PC-3 (cell line): ENCODE measurements at regions not wholly inside any gene's neighbourhood (a gene's known extent, or its start where the extent isn't known, plus 50 kb on each side); places are given as distances from the start of the nearest gene placed in this dataset.

ENCODE experiments used
- ATAC-seq: fragments of 200-7000 bp; cut with Tn5 transposase; 2 replicates; pipeline ENCODE4 v1.9.1; 2020; ENCODE audit warnings: mild to moderate bottlenecking, moderate library complexity
- BruUV-seq: library from RNA; stranded (reverse); fragments of 400-500 nt; replicated peaks from 2 replicates; lab custom pipeline; 2021; lab: Mats Ljungman, UMichigan
- CTCF ChIA-PET: fragments of 300-600 bp; sonication (Branson Sonifier 250); formaldehyde crosslinking; loops from one replicate; lab custom pipeline; 2022; ENCODE audit warnings: antibody characterized with exemption; lab: Charles Lee
- POLR2A ChIA-PET: fragments of 300-600 bp; sonication (Branson Sonifier 250); formaldehyde crosslinking; loops from one replicate; lab custom pipeline; 2022; ENCODE audit warnings: antibody characterized with exemption; ENCODE audit not compliant: unreplicated experiment; lab: Charles Lee
- DNase-seq: peaks from one replicate; pipeline ENCODE4 v3.0.0-alpha.2; 2015
- H2AFZ ChIP-seq: fragments of 300-600 bp; sonication (generic); 2 replicates; pipeline ENCODE4 v1.6.0; 2016; ENCODE audit warnings: antibody characterized with exemption, low read length
- H3F3A ChIP-seq: fragments of 300-600 bp; sonication (generic); one replicate; pipeline ENCODE4 v1.6.0; 2017; ENCODE audit warnings: antibody characterized with exemption, low read length, control low read depth, mild to moderate bottlenecking; ENCODE audit not compliant: unreplicated experiment
- H3K27ac ChIP-seq: fragments of 300-600 bp; sonication (generic); 2 replicates; pipeline ENCODE4 v1.5.1; 2016; ENCODE audit warnings: mild to moderate bottlenecking, low read length
- H3K27me3 ChIP-seq: fragments of 300-600 bp; sonication (generic); 2 replicates; pipeline ENCODE4 v1.6.1; 2016; ENCODE audit warnings: low read length, mixed read lengths
- H3K36me3 ChIP-seq: fragments of 300-600 bp; sonication (generic); 2 replicates; pipeline ENCODE4 v1.6.1; 2016; ENCODE audit warnings: low read depth, mixed run types, low read length, mixed read lengths
- H3K4me1 ChIP-seq: fragments of 300-600 bp; sonication (generic); 2 replicates; pipeline ENCODE4 v1.5.1; 2016; ENCODE audit warnings: low read length; ENCODE audit not compliant: insufficient read depth
- H3K4me2 ChIP-seq: fragments of 300-600 bp; sonication (generic); 2 replicates; pipeline ENCODE4 v1.6.0; 2016; ENCODE audit warnings: low read length
- H3K4me3 ChIP-seq: fragments of 300-600 bp; sonication (generic); 2 replicates; pipeline ENCODE4 v1.5.1; 2016; ENCODE audit warnings: mild to moderate bottlenecking, low read length, mixed read lengths
- H3K79me2 ChIP-seq: fragments of 300-600 bp; sonication (generic); 2 replicates; pipeline ENCODE4 v1.6.1; 2017; ENCODE audit warnings: low read length, mixed read lengths
- H3K9ac ChIP-seq: fragments of 300-600 bp; sonication (generic); 2 replicates; pipeline ENCODE4 v1.6.0; 2016; ENCODE audit warnings: mild to moderate bottlenecking, low read length
- H3K9me2 ChIP-seq: fragments of 300-600 bp; sonication (generic); replicated peaks from 2 replicates; pipeline ENCODE4 v1.6.1; 2016; ENCODE audit warnings: mixed run types, low read length, mixed read lengths
- H3K9me3 ChIP-seq: fragments of 300-600 bp; sonication (generic); 2 replicates; pipeline ENCODE4 v1.6.1; 2016; ENCODE audit warnings: low read length, mixed read lengths
- H4K20me1 ChIP-seq: fragments of 300-600 bp; sonication (generic); 2 replicates; pipeline ENCODE4 v1.6.1; 2016; ENCODE audit warnings: low read length, mixed read lengths
- CTCF ChIP-seq: fragments of 300-600 bp; sonication (generic); conservative IDR thresholded peaks from 2 replicates; pipeline ENCODE4 v1.5.1; 2017; ENCODE audit warnings: antibody characterized with exemption, low read depth, mild to moderate bottlenecking, low read length
- EZH2 ChIP-seq: fragments of 300-600 bp; sonication (generic); IDR thresholded peaks from one replicate; pipeline ENCODE4 v1.6.1; 2017; ENCODE audit warnings: antibody characterized with exemption, mild to moderate bottlenecking, low read length; ENCODE audit not compliant: unreplicated experiment
- EZH2phosphoT487 ChIP-seq: fragments of 300-600 bp; sonication (generic); IDR thresholded peaks from 2 replicates; pipeline ENCODE4 v1.6.1; 2018; ENCODE audit warnings: mild to moderate bottlenecking, antibody characterized with exemption, low read length, borderline replicate concordance
- intact Hi-C: fragments of 100-400 bp; cut with micrococcal nuclease; formaldehyde crosslinking; loops from 2 replicates; pipeline ENCODE4 v1.9.0; 2023

- BruUV-seq: no TSS peak
- no peak overlapping the region for H3K4me3 ChIP-seq
- H3K27ac ChIP-seq: 0 out of 2 replicates have a peak overlapping the region, but pooled peaks have one; percentile 20
- H3K4me2 ChIP-seq: peak overlapping the region; percentile 27
- H3K9ac ChIP-seq: no peak overlapping the region
- DNase-seq (peak; percentile 89), ATAC-seq (peak; percentile 37; the same call in 1 of the 2 replicates)
- no peaks in the 10 kb centered on the region for H3K79me2 ChIP-seq
- H3F3A ChIP-seq: no peaks in the 10 kb centered on the region
- H3K4me1 ChIP-seq: peaks cover 17% of the 10 kb centered on the region
- intact Hi-C loops: no loop called here
- H3K9me3 ChIP-seq: no peaks in the 10 kb centered on the region
- H3K36me3 ChIP-seq: no peaks in the 10 kb centered on the region
- H4K20me1 ChIP-seq: no peaks in the 10 kb centered on the region
- TF ChIP-seq EZH2 (no peak), CTCF (no peak), EZH2phosphoT487 (no peak)
- peaks cover 6% of the 10 kb centered on the region; the same call in 1 of the 2 replicates for H3K27me3 ChIP-seq
- no peak overlapping the region for H2AFZ ChIP-seq
- H3K9me2 ChIP-seq: no peaks in the 10 kb centered on the region
- ChIA-PET CTCF (no interaction called here), POLR2A (no interaction called here)
These were observed 75.6 kb downstream of the ICOS start for GRCh38 chr2:204012072-204012653.

- DNase-seq (no peak), ATAC-seq (no peak)
- peaks cover 6% of the 10 kb centered on the region; the same call in 1 of the 2 replicates for H3K27me3 ChIP-seq
- H3K9me3 ChIP-seq: no peaks in the 10 kb centered on the region
- intact Hi-C loops: no loop called here
- no peak overlapping the region for H3K9ac ChIP-seq
- POLR2A ChIA-PET: no interaction called here
- H3F3A ChIP-seq: no peaks in the 10 kb centered on the region
- H3K27ac ChIP-seq: no peak overlapping the region
- H2AFZ ChIP-seq: no peak overlapping the region
- no peaks in the 10 kb centered on the region for H3K36me3 ChIP-seq
- no peaks in the 10 kb centered on the region for H3K9me2 ChIP-seq
- no peak for TF ChIP-seq EZH2
- TF ChIP-seq CTCF: no peak
- no peak for TF ChIP-seq EZH2phosphoT487
- no peaks in the 10 kb centered on the region for H4K20me1 ChIP-seq
- no peak overlapping the region for H3K4me3 ChIP-seq
- H3K4me2 ChIP-seq: no peak overlapping the region
- BruUV-seq: no TSS peak
- peaks cover 29% of the 10 kb centered on the region for H3K4me1 ChIP-seq
- H3K79me2 ChIP-seq: no peaks in the 10 kb centered on the region
- CTCF ChIA-PET: no interaction called here
These were observed 78.7 kb downstream of the ICOS start for GRCh38 chr2:204015118-204015843.

- ChIA-PET POLR2A (no interaction called here), CTCF (no interaction called here)
- no peak for ATAC-seq
- Histone ChIP-seq H2AFZ (no peak overlapping the region), H3K4me3 (no peak overlapping the region), H3K27me3 (peaks cover 3% of the 10 kb centered on the region; the same call in 1 of the 2 replicates), H3K36me3 (no peaks in the 10 kb centered on the region), H3K9me3 (no peaks in the 10 kb centered on the region), H4K20me1 (no peaks in the 10 kb centered on the region), H3K79me2 (no peaks in the 10 kb centered on the region), H3K9me2 (no peaks in the 10 kb centered on the region), H3K9ac (no peak overlapping the region), H3K27ac (no peak overlapping the region), H3K4me1 (peaks cover 12% of the 10 kb centered on the region), H3K4me2 (no peak overlapping the region), H3F3A (no peaks in the 10 kb centered on the region)
- TF ChIP-seq EZH2 (no peak), EZH2phosphoT487 (no peak), CTCF (no peak)
- intact Hi-C loops: no loop called here
- DNase-seq: no peak
- no TSS peak for BruUV-seq
These were observed 82.2 kb downstream of the ICOS start for GRCh38 chr2:204018717-204019116.
